CD14-positive monocyte (primary cell): ENCODE measurements at regions not wholly inside any gene's neighbourhood (a gene's known extent, or its start where the extent isn't known, plus 50 kb on each side); places are given as distances from the start of the nearest gene placed in this dataset.

Experiments used
- DNase-seq, 3 donors: peaks; one replicate each; pipeline ENCODE4 v3.0.0-alpha.2; 2011 to 2022
- H2AFZ ChIP-seq: 2 replicates; pipeline ENCODE4 v1.6.0; 2012; ENCODE audit warnings: mild to moderate bottlenecking, low read depth, low read length, inconsistent platforms; ENCODE audit not compliant: insufficient read depth, poor library complexity, severe bottlenecking
- H3K27ac ChIP-seq, 2 donors: 1 replicate in 1 of 2; 2 replicates in 1 of 2; pipeline ENCODE4 v1.5.1; 2012 to 2013; ENCODE audit warnings: low read length in 2 of 2, control low read depth in 1 of 2, inconsistent platforms in 1 of 2, low read depth in 1 of 2, mild to moderate bottlenecking in 1 of 2
- H3K27me3 ChIP-seq, 2 donors: one replicate each; pipeline versions ENCODE4 v1.6.0 to v1.6.1; 2011 to 2013; ENCODE audit warnings: low read length in 2 of 2; ENCODE audit not compliant: control insufficient read depth in 2 of 2, insufficient read depth in 2 of 2
- H3K36me3 ChIP-seq, 2 donors: replicated peaks in 1 of 2; 1 replicate in 1 of 2; 2 replicates in 1 of 2; pipeline versions ENCODE4 v1.5.1 to v1.6.1; 2012 to 2013; ENCODE audit warnings: low read length in 2 of 2, control low read depth in 1 of 2, inconsistent platforms in 1 of 2, mild to moderate bottlenecking in 1 of 2; ENCODE audit not compliant: insufficient read depth in 2 of 2, control insufficient read depth in 1 of 2
- H3K4me1 ChIP-seq, 2 donors: 1 replicate in 1 of 2; 2 replicates in 1 of 2; pipeline versions ENCODE4 v1.5.1 to v1.6.1; 2012 to 2013; ENCODE audit warnings: low read length in 2 of 2, control low read depth in 1 of 2, inconsistent platforms in 1 of 2, mild to moderate bottlenecking in 1 of 2, moderate library complexity in 1 of 2; ENCODE audit not compliant: insufficient read depth in 2 of 2, control insufficient read depth in 1 of 2
- H3K4me2 ChIP-seq: replicated peaks from 2 replicates; pipeline ENCODE3; 2012; ENCODE audit warnings: low read length, moderate library complexity, mild to moderate bottlenecking; ENCODE audit not compliant: poor library complexity, severe bottlenecking; ENCODE audit errors: extremely low read depth
- H3K4me3 ChIP-seq, 3 experiments: fragments of 200-600 bp in 1 of 3; sonication (generic) in 1 of 3; replicated peaks in 1 of 3; 1 replicate in 2 of 3; 2 replicates in 1 of 3; pipeline ENCODE4 v1.5.1; 2011 to 2013; ENCODE audit warnings: low read length in 3 of 3, mild to moderate bottlenecking in 3 of 3, control low read depth in 2 of 3, low read depth in 2 of 3, inconsistent platforms in 1 of 3, moderate library complexity in 1 of 3
- H3K79me2 ChIP-seq: 2 replicates; pipeline ENCODE4 v1.6.0; 2012; ENCODE audit warnings: mild to moderate bottlenecking, control low read depth, inconsistent platforms, low read length, moderate library complexity; ENCODE audit not compliant: insufficient read depth
- H3K9ac ChIP-seq: 2 replicates; pipeline ENCODE4 v1.6.0; 2017; ENCODE audit warnings: low read length, mild to moderate bottlenecking; ENCODE audit not compliant: insufficient read depth, poor library complexity, severe bottlenecking
- H3K9me3 ChIP-seq, 2 donors: replicated peaks in 1 of 2; 1 replicate in 1 of 2; 2 replicates in 1 of 2; pipeline versions ENCODE4 v1.5.1 to v1.6.1; 2012 to 2013; ENCODE audit warnings: low read length in 2 of 2, control low read depth in 1 of 2; ENCODE audit not compliant: control insufficient read depth in 1 of 2, insufficient read depth in 1 of 2
- H4K20me1 ChIP-seq: 2 replicates; pipeline ENCODE4 v1.6.0; 2012; ENCODE audit warnings: mild to moderate bottlenecking, low read length, control low read depth, moderate library complexity; ENCODE audit not compliant: insufficient read depth
- H3K27ac Mint-ChIP-seq, 7 donors: one replicate each; pipeline ENCODE4 v1.8.0; 2020; ENCODE audit warnings: mild to moderate bottlenecking in 7 of 7, mixed read lengths in 7 of 7, moderate library complexity in 6 of 7, inconsistent platforms in 2 of 7
- H3K27me3 Mint-ChIP-seq, 3 donors: one replicate each; pipeline ENCODE4 v1.8.0; 2021 to 2022; ENCODE audit warnings: low read depth in 3 of 3, mild to moderate bottlenecking in 3 of 3, mixed read lengths in 3 of 3, moderate library complexity in 3 of 3, inconsistent platforms in 1 of 3
- H3K36me3 Mint-ChIP-seq, 2 donors: one replicate each; pipeline ENCODE4 v1.8.0; 2020; ENCODE audit warnings: mixed read lengths in 2 of 2, inconsistent platforms in 1 of 2, mild to moderate bottlenecking in 1 of 2
- H3K4me1 Mint-ChIP-seq: one replicate; pipeline ENCODE4 v1.8.0; 2020; ENCODE audit warnings: mild to moderate bottlenecking, mixed read lengths
- H3K4me3 Mint-ChIP-seq, 2 donors: one replicate each; pipeline ENCODE4 v1.8.0; 2020; ENCODE audit warnings: mild to moderate bottlenecking in 2 of 2, mixed read lengths in 2 of 2, moderate library complexity in 1 of 2
- H3K9me3 Mint-ChIP-seq, 7 donors: one replicate each; pipeline ENCODE4 v1.8.0; 2020 to 2022; ENCODE audit warnings: mixed read lengths in 7 of 7, mild to moderate bottlenecking in 6 of 7, moderate library complexity in 6 of 7, inconsistent platforms in 2 of 7
- WGBS: methylation state at CpG from one replicate; pipeline ENCODE4 v1.1.5; 2013; ENCODE audit warnings: missing lambda C conversion rate; ENCODE audit not compliant: insufficient coverage; 5-methylcytosine and 5-hydroxymethylcytosine counted together
- intact Hi-C, 2 donors: fragments of 100-400 bp; cut with micrococcal nuclease; formaldehyde crosslinking; loops; one replicate each; pipeline versions ENCODE4 v1.15.0 to v1.15.1; 2023
- TF ChIP-seq, protein P1 (sequence below): fragments of 200-600 bp; IDR thresholded peaks from one replicate; pipeline ENCODE4 v1.8.0; 2022; ENCODE audit warnings: antibody characterized with exemption, mild to moderate bottlenecking

DNA sequence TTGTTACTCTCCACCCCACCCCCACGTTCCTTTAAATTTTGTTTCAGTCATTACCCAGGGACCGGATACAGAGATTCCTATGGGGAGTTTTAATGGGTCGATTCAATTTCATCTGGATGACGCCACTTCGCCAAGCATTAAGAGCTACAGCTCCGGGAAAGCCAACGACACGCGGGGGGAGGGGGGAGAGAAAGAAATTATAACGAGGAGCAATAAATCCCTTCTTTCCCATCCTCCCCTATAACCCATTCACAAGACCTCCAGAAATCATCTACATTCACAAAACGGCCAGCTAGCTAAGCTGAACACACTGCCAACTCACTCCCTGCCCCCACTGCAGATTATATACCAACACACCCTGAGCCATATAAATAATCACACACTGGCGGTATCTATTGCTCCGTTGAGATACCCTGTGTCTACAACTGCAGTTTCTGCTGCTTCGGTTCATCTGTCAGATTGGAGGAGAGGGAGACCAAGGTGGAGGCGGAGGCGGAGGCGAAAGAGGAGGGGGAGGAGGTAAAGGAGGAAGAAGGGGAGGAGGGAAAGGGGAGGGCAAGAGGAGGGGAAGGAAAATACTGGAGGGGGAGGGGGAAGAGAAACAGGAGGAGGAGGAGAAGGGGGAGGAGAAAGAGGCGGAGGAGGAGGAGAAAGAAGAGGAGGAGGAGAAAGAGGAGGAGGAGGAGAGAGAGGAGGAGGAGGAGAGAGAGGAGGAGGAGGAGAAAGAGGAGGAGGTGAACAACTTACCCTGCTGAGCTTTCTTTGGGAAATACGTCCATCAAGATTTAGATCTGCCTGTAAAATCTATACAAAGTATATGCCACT, 113.9 kb upstream of the VAMP7 start:
- Histone ChIP-seq H4K20me1 (no peaks in the 10 kb centered on the region), H3K36me3 (no peaks in the 10 kb centered on the region), H2AFZ (peak overlapping the region; percentile 64), H3K27me3 (no peaks in the 10 kb centered on the region), H3K79me2 (no peaks in the 10 kb centered on the region), H3K4me3 (peak overlapping the region; percentile 9 to 66 (median 25)), H3K27ac (no peak overlapping the region), H3K4me1 (peaks cover 8 to 19% of the 10 kb centered on the region in 2 donors), H3K4me2 (peak overlapping the region; percentile 71), H3K9ac (no peak overlapping the region), H3K9me3 (no peaks in the 10 kb centered on the region)
- DNase-seq, result no peak
- intact Hi-C loops, result no loop called here
- Mint-ChIP-seq H3K4me1 (peaks cover 16% of the 10 kb centered on the region), H3K4me3 (peak overlapping the region; percentile 66 to 76), H3K36me3 (no peaks in the 10 kb centered on the region), H3K9me3 (peaks cover 0 to 3% (median 0%) of the 10 kb centered on the region in 7 donors), H3K27ac (peak overlapping the region in 3 of 7 donors; percentile 2 to 76 (median 74)), H3K27me3 (peaks cover 0 to 2% (median 2%) of the 10 kb centered on the region in 3 donors)
- WGBS, result 31% methylated on average over 6 of the region's 19 CpGs
- TF ChIP-seq, protein P1, sequence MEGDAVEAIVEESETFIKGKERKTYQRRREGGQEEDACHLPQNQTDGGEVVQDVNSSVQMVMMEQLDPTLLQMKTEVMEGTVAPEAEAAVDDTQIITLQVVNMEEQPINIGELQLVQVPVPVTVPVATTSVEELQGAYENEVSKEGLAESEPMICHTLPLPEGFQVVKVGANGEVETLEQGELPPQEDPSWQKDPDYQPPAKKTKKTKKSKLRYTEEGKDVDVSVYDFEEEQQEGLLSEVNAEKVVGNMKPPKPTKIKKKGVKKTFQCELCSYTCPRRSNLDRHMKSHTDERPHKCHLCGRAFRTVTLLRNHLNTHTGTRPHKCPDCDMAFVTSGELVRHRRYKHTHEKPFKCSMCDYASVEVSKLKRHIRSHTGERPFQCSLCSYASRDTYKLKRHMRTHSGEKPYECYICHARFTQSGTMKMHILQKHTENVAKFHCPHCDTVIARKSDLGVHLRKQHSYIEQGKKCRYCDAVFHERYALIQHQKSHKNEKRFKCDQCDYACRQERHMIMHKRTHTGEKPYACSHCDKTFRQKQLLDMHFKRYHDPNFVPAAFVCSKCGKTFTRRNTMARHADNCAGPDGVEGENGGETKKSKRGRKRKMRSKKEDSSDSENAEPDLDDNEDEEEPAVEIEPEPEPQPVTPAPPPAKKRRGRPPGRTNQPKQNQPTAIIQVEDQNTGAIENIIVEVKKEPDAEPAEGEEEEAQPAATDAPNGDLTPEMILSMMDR, result no peak

DNA sequence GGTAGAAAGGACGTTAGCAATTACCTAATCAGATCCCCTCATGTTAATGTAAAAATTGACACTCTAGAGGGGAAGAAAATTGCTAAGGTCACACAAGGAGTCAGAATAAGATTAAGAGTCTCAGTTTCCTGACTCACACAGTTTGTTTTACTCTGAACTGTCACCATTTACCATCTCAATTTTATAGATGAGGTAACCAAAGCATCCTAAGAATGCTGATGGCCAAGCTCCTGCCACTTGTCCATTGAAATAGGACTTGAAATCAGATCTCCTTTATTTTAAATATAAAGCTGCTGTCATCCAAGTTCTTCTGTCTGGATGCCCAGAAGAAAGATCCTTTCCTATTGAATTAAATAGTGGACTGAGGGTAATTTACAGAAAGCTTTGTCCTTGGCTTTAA, 114.8 kb upstream of the VAMP7 start:
- H2AFZ ChIP-seq, result no peak overlapping the region
- H3K9me3 ChIP-seq, result no peaks in the 10 kb centered on the region
- no peaks in the 10 kb centered on the region for H3K27me3 ChIP-seq
- no peaks in the 10 kb centered on the region for H3K79me2 ChIP-seq
- no CpG with 5 or more reads among the region's 1 CpG for WGBS
- H3K4me3 Mint-ChIP-seq, result no peak overlapping the region
- peaks cover 16% of the 10 kb centered on the region for H3K4me1 Mint-ChIP-seq
- H3K27me3 Mint-ChIP-seq, result peaks cover 0 to 2% (median 2%) of the 10 kb centered on the region in 3 donors
- TF ChIP-seq, protein P1, result no peak
- DNase-seq, result no peak
- peaks cover 0 to 3% (median 0%) of the 10 kb centered on the region in 7 donors for H3K9me3 Mint-ChIP-seq
- H3K27ac ChIP-seq, result no peak overlapping the region
- no peak overlapping the region for H3K9ac ChIP-seq
- no peaks in the 10 kb centered on the region for H3K36me3 Mint-ChIP-seq
- peaks cover 8 to 19% of the 10 kb centered on the region in 2 donors for H3K4me1 ChIP-seq
- intact Hi-C loops, result no loop called here
- H3K4me3 ChIP-seq, result no peak overlapping the region
- H4K20me1 ChIP-seq, result no peaks in the 10 kb centered on the region
- H3K36me3 ChIP-seq, result no peaks in the 10 kb centered on the region
- H3K4me2 ChIP-seq, result no peak overlapping the region
- no peak overlapping the region for H3K27ac Mint-ChIP-seq
